ENCODE measurements at regions not wholly inside any gene's neighbourhood (a gene's known extent, or its start where the extent isn't known, plus 50 kb on each side); places are given as distances from the start of the nearest gene placed in this dataset.

GRCh38 chr6:28770732-28771131 is 153.1 kb downstream of the TRIM27 start:
- no peak overlapping the region for H3K4me3 ChIP-seq (ENCODE audit: low read length in 2 of 2)
- H3K27ac ChIP-seq (ENCODE audit: low read length) = no peak overlapping the region
- peaks cover 80 to 88% of the 10 kb centered on the region in 2 donors for H3K27me3 ChIP-seq (ENCODE audit: control insufficient read depth in 1 of 2, insufficient read depth in 2 of 2, low read length in 2 of 2)
- peaks cover 7% of the 10 kb centered on the region for H3K4me1 ChIP-seq (ENCODE audit: control insufficient read depth, insufficient read depth, low read length)
- peaks cover 0 to 11% of the 10 kb centered on the region in 2 donors for H3K9me3 ChIP-seq (ENCODE audit: control insufficient read depth in 2 of 2, low read length in 2 of 2)
- H3K36me3 ChIP-seq (ENCODE audit: control insufficient read depth in 2 of 2, insufficient read depth in 2 of 2, low read length in 2 of 2) = no peaks in the 10 kb centered on the region
- H3K9ac ChIP-seq (ENCODE audit: low read length in 2 of 2) = no peak overlapping the region

GRCh38 chr6:28771401-28772267 is 152.2 kb downstream of the TRIM27 start:
- no peaks in the 10 kb centered on the region for H3K36me3 ChIP-seq (ENCODE audit: control insufficient read depth in 2 of 2, insufficient read depth in 2 of 2, low read length in 2 of 2)
- no peak overlapping the region for H3K9ac ChIP-seq (ENCODE audit: low read length in 2 of 2)
- H3K27me3 ChIP-seq (ENCODE audit: control insufficient read depth in 1 of 2, insufficient read depth in 2 of 2, low read length in 2 of 2) = peaks cover 85 to 88% of the 10 kb centered on the region in 2 donors
- H3K9me3 ChIP-seq (ENCODE audit: control insufficient read depth in 2 of 2, low read length in 2 of 2) = peaks cover 0 to 11% of the 10 kb centered on the region in 2 donors
- no peak overlapping the region for H3K4me3 ChIP-seq (ENCODE audit: low read length in 2 of 2)
- H3K4me1 ChIP-seq (ENCODE audit: control insufficient read depth, insufficient read depth, low read length) = peaks cover 7% of the 10 kb centered on the region
- H3K27ac ChIP-seq (ENCODE audit: low read length) = no peak overlapping the region

GRCh38 chr6:28772480-28773381 is 151.1 kb downstream of the TRIM27 start:
- H3K9me3 ChIP-seq (ENCODE audit: control insufficient read depth in 2 of 2, low read length in 2 of 2) = peaks cover 0 to 5% of the 10 kb centered on the region in 2 donors
- H3K36me3 ChIP-seq (ENCODE audit: control insufficient read depth in 2 of 2, insufficient read depth in 2 of 2, low read length in 2 of 2) = no peaks in the 10 kb centered on the region
- H3K27me3 ChIP-seq (ENCODE audit: control insufficient read depth in 1 of 2, insufficient read depth in 2 of 2, low read length in 2 of 2) = peaks cover 83 to 87% of the 10 kb centered on the region in 2 donors

GRCh38 chr6:28774292-28775051 is 149.3 kb downstream of the TRIM27 start:
- Histone ChIP-seq H3K4me3 (ENCODE audit: low read length in 2 of 2) (no peak overlapping the region), H3K9me3 (ENCODE audit: control insufficient read depth in 2 of 2, low read length in 2 of 2) (peaks cover 0 to 7% of the 10 kb centered on the region in 2 donors), H3K27ac (ENCODE audit: low read length) (no peak overlapping the region), H3K9ac (ENCODE audit: low read length in 2 of 2) (no peak overlapping the region), H3K4me1 (ENCODE audit: control insufficient read depth, insufficient read depth, low read length) (peaks cover 7% of the 10 kb centered on the region), H3K27me3 (ENCODE audit: control insufficient read depth in 1 of 2, insufficient read depth in 2 of 2, low read length in 2 of 2) (peaks cover 69 to 85% of the 10 kb centered on the region in 2 donors), H3K36me3 (ENCODE audit: control insufficient read depth in 2 of 2, insufficient read depth in 2 of 2, low read length in 2 of 2) (no peaks in the 10 kb centered on the region)

More at GRCh38 chr6:28772480-28773381, 151.1 kb downstream of the TRIM27 start:
- Histone ChIP-seq H3K27ac (ENCODE audit: low read length) (no peak overlapping the region), H3K9ac (ENCODE audit: low read length in 2 of 2) (no peak overlapping the region), H3K4me1 (ENCODE audit: control insufficient read depth, insufficient read depth, low read length) (peaks cover 7% of the 10 kb centered on the region), H3K4me3 (ENCODE audit: low read length in 2 of 2) (no peak overlapping the region)

GRCh38 chr6:28775052-28775376 is 148.8 kb downstream of the TRIM27 start:
- H3K27ac ChIP-seq (ENCODE audit: low read length) = no peak overlapping the region
- no peak overlapping the region for H3K9ac ChIP-seq (ENCODE audit: low read length in 2 of 2)
- H3K4me3 ChIP-seq (ENCODE audit: low read length in 2 of 2) = no peak overlapping the region
- H3K4me1 ChIP-seq (ENCODE audit: control insufficient read depth, insufficient read depth, low read length) = peaks cover 7% of the 10 kb centered on the region
- H3K27me3 ChIP-seq (ENCODE audit: control insufficient read depth in 1 of 2, insufficient read depth in 2 of 2, low read length in 2 of 2) = peaks cover 64 to 85% of the 10 kb centered on the region in 2 donors
- peaks cover 0 to 7% of the 10 kb centered on the region in 2 donors for H3K9me3 ChIP-seq (ENCODE audit: control insufficient read depth in 2 of 2, low read length in 2 of 2)
- H3K36me3 ChIP-seq (ENCODE audit: control insufficient read depth in 2 of 2, insufficient read depth in 2 of 2, low read length in 2 of 2) = no peaks in the 10 kb centered on the region

- Histone ChIP-seq H3K36me3 (ENCODE audit: control insufficient read depth in 2 of 2, insufficient read depth in 2 of 2, low read length in 2 of 2) (no peaks in the 10 kb centered on the region), H3K27me3 (ENCODE audit: control insufficient read depth in 1 of 2, insufficient read depth in 2 of 2, low read length in 2 of 2) (peaks cover 58 to 85% of the 10 kb centered on the region in 2 donors), H3K9ac (ENCODE audit: low read length in 2 of 2) (no peak overlapping the region)
Measured at GRCh38 chr6:28775405-28776129, 148.2 kb downstream of the TRIM27 start.

GRCh38 chr6:28776269-28777146 is 147.3 kb downstream of the TRIM27 start:
- Histone ChIP-seq H3K27ac (ENCODE audit: low read length) (no peak overlapping the region), H3K9ac (ENCODE audit: low read length in 2 of 2) (no peak overlapping the region), H3K36me3 (ENCODE audit: control insufficient read depth in 2 of 2, insufficient read depth in 2 of 2, low read length in 2 of 2) (no peaks in the 10 kb centered on the region), H3K9me3 (ENCODE audit: control insufficient read depth in 2 of 2, low read length in 2 of 2) (peaks cover 0 to 2% of the 10 kb centered on the region in 2 donors), H3K4me3 (ENCODE audit: low read length in 2 of 2) (no peak overlapping the region), H3K4me1 (ENCODE audit: control insufficient read depth, insufficient read depth, low read length) (peaks cover 7% of the 10 kb centered on the region), H3K27me3 (ENCODE audit: control insufficient read depth in 1 of 2, insufficient read depth in 2 of 2, low read length in 2 of 2) (peaks cover 50 to 81% of the 10 kb centered on the region in 2 donors)

More at GRCh38 chr6:28775405-28776129, 148.2 kb downstream of the TRIM27 start:
- Histone ChIP-seq H3K9me3 (ENCODE audit: control insufficient read depth in 2 of 2, low read length in 2 of 2) (peaks cover 0 to 7% of the 10 kb centered on the region in 2 donors), H3K4me1 (ENCODE audit: control insufficient read depth, insufficient read depth, low read length) (peaks cover 7% of the 10 kb centered on the region), H3K27ac (ENCODE audit: low read length) (no peak overlapping the region), H3K4me3 (ENCODE audit: low read length in 2 of 2) (no peak overlapping the region)

GRCh38 chr6:28777147-28777461 is 146.7 kb downstream of the TRIM27 start:
- peaks cover 0 to 2% of the 10 kb centered on the region in 2 donors for H3K9me3 ChIP-seq (ENCODE audit: control insufficient read depth in 2 of 2, low read length in 2 of 2)
- H3K9ac ChIP-seq (ENCODE audit: low read length in 2 of 2) = no peak overlapping the region
- peaks cover 46 to 81% of the 10 kb centered on the region in 2 donors for H3K27me3 ChIP-seq (ENCODE audit: control insufficient read depth in 1 of 2, insufficient read depth in 2 of 2, low read length in 2 of 2)
- no peak overlapping the region for H3K4me3 ChIP-seq (ENCODE audit: low read length in 2 of 2)
- no peak overlapping the region for H3K27ac ChIP-seq (ENCODE audit: low read length)
- H3K36me3 ChIP-seq (ENCODE audit: control insufficient read depth in 2 of 2, insufficient read depth in 2 of 2, low read length in 2 of 2) = no peaks in the 10 kb centered on the region
- peaks cover 7% of the 10 kb centered on the region for H3K4me1 ChIP-seq (ENCODE audit: control insufficient read depth, insufficient read depth, low read length)

- no peak overlapping the region for H3K9ac ChIP-seq (ENCODE audit: low read length in 2 of 2)
- H3K4me1 ChIP-seq (ENCODE audit: control insufficient read depth, insufficient read depth, low read length) = no peaks in the 10 kb centered on the region
- no peaks in the 10 kb centered on the region for H3K36me3 ChIP-seq (ENCODE audit: control insufficient read depth in 2 of 2, insufficient read depth in 2 of 2, low read length in 2 of 2)
- peaks cover 22 to 56% of the 10 kb centered on the region in 2 donors for H3K27me3 ChIP-seq (ENCODE audit: control insufficient read depth in 1 of 2, insufficient read depth in 2 of 2, low read length in 2 of 2)
- no peak overlapping the region for H3K27ac ChIP-seq (ENCODE audit: low read length)
- no peak overlapping the region for H3K4me3 ChIP-seq (ENCODE audit: low read length in 2 of 2)
- peaks cover 2 to 3% of the 10 kb centered on the region in 2 donors for H3K9me3 ChIP-seq (ENCODE audit: control insufficient read depth in 2 of 2, low read length in 2 of 2)
Measured at GRCh38 chr6:28782113-28782673, 141.6 kb downstream of the TRIM27 start.
